ENCODE measurements at regions not wholly inside any gene's neighbourhood (a gene's known extent, or its start where the extent isn't known, plus 50 kb on each side); places are given as distances from the start of the nearest gene placed in this dataset.

GRCh38 chr14:87575378-87575777 is 417.6 kb downstream of the GALC start:
- TF ChIP-seq CTCF (IDR thresholded peaks at IDR 0.05) (no peak), POLR2A (IDR thresholded peaks at IDR 0.05) (no peak)
- no peak for DNase-seq
- H3K9me3 ChIP-seq (replicated peaks in 1 of 3) = no peaks in the 10 kb centered on the region
- H3K36me3 ChIP-seq (replicated peaks in 1 of 2) = no peaks in the 10 kb centered on the region
- no peak overlapping the region for H3K27ac ChIP-seq
- H3K27me3 ChIP-seq = no peaks in the 10 kb centered on the region
- H3K4me3 ChIP-seq = no peak overlapping the region
- H3K4me1 ChIP-seq (replicated peaks in 1 of 2) = no peaks in the 10 kb centered on the region
- 72 to 89% (median 86%) methylated on average over 6 of the region's 6 CpGs for WGBS, 4 donors
- intact Hi-C loops (cut with DNase I) = no loop called here

DNA sequence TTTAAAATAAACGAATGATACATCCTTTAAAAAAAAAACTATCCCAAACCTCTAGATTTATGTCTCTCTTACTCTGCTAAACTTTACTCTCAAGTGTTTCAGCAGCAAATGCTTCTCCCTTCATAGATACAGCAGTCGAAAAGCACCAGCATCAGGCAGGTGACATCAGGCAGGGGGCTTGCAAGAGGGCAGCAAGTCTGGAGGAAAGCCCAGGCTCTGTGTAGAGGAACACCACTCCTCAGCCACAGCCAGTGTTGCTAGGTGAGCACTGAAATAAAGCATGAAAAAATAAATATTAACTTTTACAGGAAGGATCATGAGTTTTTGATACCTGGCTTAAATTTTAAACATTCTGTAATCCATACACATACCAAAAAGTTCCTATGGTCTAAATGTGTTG is 419.4 kb downstream of the GALC start:
- H3K27ac ChIP-seq = no peak overlapping the region
- intact Hi-C loops (cut with DNase I) = no loop called here
- H3K27me3 ChIP-seq = no peaks in the 10 kb centered on the region
- H3K4me1 ChIP-seq (replicated peaks in 1 of 2) = no peaks in the 10 kb centered on the region
- no peak for TF ChIP-seq POLR2A (IDR thresholded peaks at IDR 0.05)
- no peak for TF ChIP-seq CTCF (IDR thresholded peaks at IDR 0.05)
- no peak for DNase-seq
- no peak overlapping the region for H3K4me3 ChIP-seq
- WGBS, 4 donors = 51 to 69% (median 56%) methylated on average over 2 of the region's 2 CpGs
- H3K9me3 ChIP-seq (replicated peaks in 1 of 3) = no peaks in the 10 kb centered on the region
- no peaks in the 10 kb centered on the region for H3K36me3 ChIP-seq (replicated peaks in 1 of 2)

- WGBS, 4 donors = 62 to 77% (median 66%) methylated on average over 4 of the region's 4 CpGs
- intact Hi-C loops (cut with DNase I) = no loop called here
Observed at GRCh38 chr14:87567618-87568295, 425.2 kb downstream of the GALC start.

DNA sequence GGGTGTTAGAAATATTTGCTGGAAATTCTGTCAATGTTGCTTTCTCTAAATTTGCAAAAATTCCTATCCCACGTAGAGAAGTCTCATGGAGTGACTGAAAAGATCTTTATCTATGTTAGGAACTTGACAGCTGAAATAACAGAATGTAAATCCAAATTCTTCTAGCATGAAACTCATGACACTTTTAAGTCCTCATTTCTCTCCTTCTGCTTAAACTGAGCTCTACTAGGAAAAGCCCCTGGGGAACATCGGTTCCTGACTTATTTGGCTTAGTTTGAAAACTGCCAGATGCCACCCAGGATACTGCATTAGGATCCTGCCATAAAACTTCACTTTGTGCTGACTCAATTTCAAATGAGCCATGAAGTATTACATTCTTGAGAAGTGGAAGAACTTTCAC is 426.0 kb downstream of the GALC start:
- 27 to 37% (median 31%) methylated on average over 2 of the region's 2 CpGs for WGBS, 4 donors
- intact Hi-C loops (cut with DNase I) = no loop called here
- Histone ChIP-seq H3K36me3 (replicated peaks in 1 of 2) (no peaks in the 10 kb centered on the region), H3K27me3 (no peaks in the 10 kb centered on the region), H3K27ac (no peak overlapping the region), H3K4me3 (no peak overlapping the region), H3K9me3 (replicated peaks in 1 of 3) (no peaks in the 10 kb centered on the region), H3K4me1 (replicated peaks in 1 of 2) (no peaks in the 10 kb centered on the region)
- DNase-seq = no peak
- TF ChIP-seq CTCF (IDR thresholded peaks at IDR 0.05) (no peak), POLR2A (IDR thresholded peaks at IDR 0.05) (no peak)

More at GRCh38 chr14:87567618-87568295, 425.2 kb downstream of the GALC start:
- H3K4me1 ChIP-seq (replicated peaks in 1 of 2) = no peaks in the 10 kb centered on the region
- H3K27ac ChIP-seq = no peak overlapping the region
- no peaks in the 10 kb centered on the region for H3K36me3 ChIP-seq (replicated peaks in 1 of 2)
- H3K9me3 ChIP-seq (replicated peaks in 1 of 3) = no peaks in the 10 kb centered on the region
- no peak for DNase-seq
- TF ChIP-seq POLR2A (IDR thresholded peaks at IDR 0.05) (no peak), CTCF (IDR thresholded peaks at IDR 0.05) (no peak)
- H3K27me3 ChIP-seq = no peaks in the 10 kb centered on the region
- no peak overlapping the region for H3K4me3 ChIP-seq

All from adrenal gland (tissue), 9 donors.